OCI-LY1 (cell line): ENCODE measurements at regions not wholly inside any gene's neighbourhood (a gene's known extent, or its start where the extent isn't known, plus 50 kb on each side); places are given as distances from the start of the nearest gene placed in this dataset.

Experiments used
- H2AFZ ChIP-seq: fragments of 200-600 bp; sonication (generic), shearing (Covaris generic); 2 replicates; pipeline ENCODE4 v1.6.0; 2014; ENCODE audit warnings: antibody characterized with exemption, mild to moderate bottlenecking, low read length
- H3F3A ChIP-seq: fragments of 200-600 bp; sonication (generic), shearing (Covaris generic); 2 replicates; pipeline ENCODE4 v1.6.0; 2014; ENCODE audit warnings: mild to moderate bottlenecking, antibody characterized with exemption, low read length, moderate library complexity; ENCODE audit not compliant: insufficient read depth
- H3K27ac ChIP-seq: fragments of 200-600 bp; sonication (generic); 2 replicates; pipeline ENCODE4 v1.5.1; 2014; ENCODE audit warnings: low read length, mixed run types, mild to moderate bottlenecking, low read depth; ENCODE audit not compliant: poor library complexity, severe bottlenecking
- H3K27me3 ChIP-seq: fragments of 200-600 bp; sonication (generic); 2 replicates; pipeline ENCODE4 v1.6.0; 2014; ENCODE audit warnings: antibody characterized with exemption, mild to moderate bottlenecking, low read length, moderate library complexity; ENCODE audit not compliant: insufficient read depth
- H3K36me3 ChIP-seq: fragments of 200-600 bp; sonication (generic); 2 replicates; pipeline ENCODE4 v1.6.1; 2014; ENCODE audit warnings: mild to moderate bottlenecking, antibody characterized with exemption, low read length, moderate library complexity, mixed read lengths; ENCODE audit not compliant: insufficient read depth
- H3K4me1 ChIP-seq: fragments of 200-600 bp; sonication (generic); 2 replicates; pipeline ENCODE4 v1.5.1; 2014; ENCODE audit warnings: mild to moderate bottlenecking, low read length, moderate library complexity; ENCODE audit not compliant: insufficient read depth, severe bottlenecking
- H3K4me2 ChIP-seq: fragments of 200-600 bp; sonication (generic), shearing (Covaris generic); 2 replicates; pipeline ENCODE4 v1.6.1; 2014; ENCODE audit warnings: low read length
- H3K4me3 ChIP-seq: fragments of 200-600 bp; sonication (generic); 2 replicates; pipeline ENCODE4 v1.5.1; 2014; ENCODE audit warnings: low read length, low read depth, mild to moderate bottlenecking, mixed read lengths; ENCODE audit not compliant: poor library complexity, severe bottlenecking
- H3K79me2 ChIP-seq: fragments of 200-600 bp; shearing (Covaris generic); 2 replicates; pipeline ENCODE4 v1.6.1; 2016; ENCODE audit warnings: mixed run types, low read length, mixed read lengths; ENCODE audit not compliant: insufficient read depth
- H3K9ac ChIP-seq: fragments of 200-600 bp; sonication (generic), shearing (Covaris generic); 2 replicates; pipeline ENCODE4 v1.6.1; 2014; ENCODE audit warnings: mild to moderate bottlenecking, low read length, mixed read lengths
- H3K9me2 ChIP-seq: fragments of 200-600 bp; sonication (generic), shearing (Covaris generic); 2 replicates; pipeline ENCODE4 v1.6.1; 2014; ENCODE audit warnings: low read depth, mild to moderate bottlenecking, low read length, mixed read lengths
- H3K9me3 ChIP-seq: fragments of 200-600 bp; shearing (Covaris generic); 2 replicates; pipeline ENCODE4 v1.6.1; 2014; ENCODE audit warnings: low read length, mixed read lengths
- H4K20me1 ChIP-seq: fragments of 200-600 bp; sonication (generic), shearing (Covaris generic); 2 replicates; pipeline ENCODE4 v1.6.0; 2016; ENCODE audit warnings: mild to moderate bottlenecking, low read length; ENCODE audit not compliant: insufficient read depth
- CTCF ChIP-seq: fragments of 200-600 bp; sonication (generic), shearing (Covaris generic); IDR thresholded peaks from 2 replicates; pipeline ENCODE4 v1.5.1; 2017; ENCODE audit warnings: mild to moderate bottlenecking, antibody characterized with exemption, low read length, moderate library complexity, mixed read lengths
- EZH2 ChIP-seq: fragments of 200-600 bp; sonication (generic), shearing (Covaris generic); IDR thresholded peaks from 2 replicates; pipeline ENCODE4 v1.8.0; 2017; ENCODE audit warnings: borderline replicate concordance, mixed run types, mild to moderate bottlenecking, antibody characterized with exemption, low read length, moderate library complexity, mixed read lengths

- no peaks in the 10 kb centered on the region for H3K79me2 ChIP-seq
- no peak overlapping the region for H3K4me3 ChIP-seq
- no peaks in the 10 kb centered on the region for H3K27me3 ChIP-seq
- no peak overlapping the region for H3K9ac ChIP-seq
- H2AFZ ChIP-seq = no peak overlapping the region
- H4K20me1 ChIP-seq = no peaks in the 10 kb centered on the region
- no peaks in the 10 kb centered on the region for H3K9me2 ChIP-seq
- TF ChIP-seq CTCF = no peak
- no peak for TF ChIP-seq EZH2
- H3K4me2 ChIP-seq = no peak overlapping the region
- no peaks in the 10 kb centered on the region for H3K4me1 ChIP-seq
- H3K27ac ChIP-seq = no peak overlapping the region
- no peaks in the 10 kb centered on the region for H3K36me3 ChIP-seq
- H3F3A ChIP-seq = no peaks in the 10 kb centered on the region
- H3K9me3 ChIP-seq = no peaks in the 10 kb centered on the region
Observed at GRCh38 chr11:22558664-22559063, 67.0 kb downstream of the FANCF start.

DNA sequence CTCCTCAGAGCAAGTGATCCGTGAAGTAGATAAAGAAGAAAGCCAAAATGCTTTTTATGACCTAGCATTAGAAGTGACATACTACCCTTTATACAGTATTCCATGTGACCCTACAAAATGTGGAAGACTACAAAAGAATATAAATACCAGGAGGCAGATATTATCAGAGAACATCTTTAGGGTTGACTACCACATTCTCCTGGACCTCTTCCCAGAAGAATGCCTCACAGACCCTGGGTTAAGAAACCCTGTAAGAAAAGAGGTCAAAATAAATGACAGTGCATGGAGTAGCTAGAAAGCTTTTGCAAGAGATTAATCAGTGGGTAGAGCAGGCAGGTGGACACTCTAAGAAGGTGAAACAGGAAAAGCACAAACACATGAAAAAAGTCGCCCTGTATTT is 69.2 kb downstream of the FANCF start:
- H3K4me2 ChIP-seq = no peak overlapping the region
- no peak overlapping the region for H3K4me3 ChIP-seq
- H3K27me3 ChIP-seq = no peaks in the 10 kb centered on the region
- no peaks in the 10 kb centered on the region for H3F3A ChIP-seq
- H3K9me2 ChIP-seq = no peaks in the 10 kb centered on the region
- H3K79me2 ChIP-seq = no peaks in the 10 kb centered on the region
- H2AFZ ChIP-seq = no peak overlapping the region
- H3K36me3 ChIP-seq = no peaks in the 10 kb centered on the region
- H3K9ac ChIP-seq = no peak overlapping the region
- no peaks in the 10 kb centered on the region for H3K4me1 ChIP-seq
- H3K9me3 ChIP-seq = no peaks in the 10 kb centered on the region
- no peak for TF ChIP-seq CTCF
- TF ChIP-seq EZH2 = no peak
- H3K27ac ChIP-seq = no peak overlapping the region
- H4K20me1 ChIP-seq = no peaks in the 10 kb centered on the region

DNA sequence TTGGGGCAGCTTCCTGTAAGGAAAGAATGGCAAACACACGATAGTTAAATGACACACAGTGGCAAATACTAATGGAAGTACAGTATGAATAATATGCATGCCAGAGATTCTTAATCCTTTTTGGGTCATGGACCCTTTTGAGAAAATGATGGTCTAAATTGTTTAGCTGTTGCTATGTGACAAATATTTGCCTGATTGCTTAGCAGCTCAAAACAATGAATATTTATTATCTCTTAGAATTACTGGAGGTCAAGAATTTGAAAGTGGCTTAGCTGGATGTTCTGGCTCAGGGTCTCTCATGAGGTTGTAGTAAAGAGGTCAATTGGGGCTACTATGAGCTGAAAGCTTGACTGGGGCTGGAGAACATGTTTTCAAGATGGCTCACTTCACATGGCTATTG is 69.7 kb downstream of the FANCF start:
- Histone ChIP-seq H4K20me1 (no peaks in the 10 kb centered on the region), H3K9me3 (no peaks in the 10 kb centered on the region), H2AFZ (no peak overlapping the region), H3K9ac (no peak overlapping the region), H3K4me1 (no peaks in the 10 kb centered on the region), H3K4me3 (no peak overlapping the region), H3K79me2 (no peaks in the 10 kb centered on the region), H3K36me3 (no peaks in the 10 kb centered on the region), H3K9me2 (no peaks in the 10 kb centered on the region), H3K27me3 (no peaks in the 10 kb centered on the region), H3F3A (no peaks in the 10 kb centered on the region), H3K4me2 (no peak overlapping the region), H3K27ac (no peak overlapping the region)
- TF ChIP-seq CTCF (no peak), EZH2 (no peak)
